Suprapubic skin (tissue), 4 donors: ENCODE measurements at regions not wholly inside any gene's neighbourhood (a gene's known extent, or its start where the extent isn't known, plus 50 kb on each side); places are given as distances from the start of the nearest gene placed in this dataset.

ENCODE experiments used
- CTCF ChIP-seq, 2 donors: fragments of 200-600 bp in 1 of 2; fragments of 450-650 bp in 1 of 2; sonication (generic) in 1 of 2; IDR thresholded peaks; one replicate each; pipeline ENCODE4 v1.5.1; 2016 to 2019; ENCODE audit warnings: antibody characterized with exemption in 2 of 2, mild to moderate bottlenecking in 1 of 2, moderate library complexity in 1 of 2
- EP300 ChIP-seq: sonication (generic); formaldehyde crosslinking; IDR thresholded peaks from one replicate; pipeline ENCODE4 v1.6.1; 2017; ENCODE audit warnings: antibody characterized with exemption
- POLR2A ChIP-seq, 2 donors: fragments of 450-650 bp; IDR thresholded peaks; one replicate each; pipeline ENCODE4 v1.6.1; 2017; ENCODE audit warnings: antibody characterized with exemption in 2 of 2, mild to moderate bottlenecking in 2 of 2, moderate library complexity in 2 of 2
- POLR2AphosphoS5 ChIP-seq, 3 donors: sonication (generic); formaldehyde crosslinking; IDR thresholded peaks; one replicate each; pipeline ENCODE4 v1.6.1; 2017; ENCODE audit warnings: antibody characterized with exemption in 3 of 3

GRCh38 chr12:132405742-132406251, 76.4 kb upstream of the GALNT9 start:
- TF ChIP-seq CTCF (IDR thresholded peaks at IDR 0.05) (no peak), POLR2AphosphoS5 (IDR thresholded peaks at IDR 0.05) (no peak), EP300 (no peak), POLR2A (IDR thresholded peaks at IDR 0.05) (no peak)
